Panc1 (cell line): ENCODE measurements at regions not wholly inside any gene's neighbourhood (a gene's known extent, or its start where the extent isn't known, plus 50 kb on each side); places are given as distances from the start of the nearest gene placed in this dataset.

Experiments used
- ATAC-seq: fragments of 200-7000 bp; cut with Tn5 transposase; 2 replicates; pipeline ENCODE4 v1.9.1; 2020; ENCODE audit warnings: mild to moderate bottlenecking, moderate library complexity
- BruUV-seq: library from RNA; stranded (reverse); fragments of 400-500 nt; replicated peaks from 2 replicates; lab custom pipeline; 2021; lab: Mats Ljungman, UMichigan
- CTCF ChIA-PET: fragments of 300-600 bp; sonication (Branson Sonifier 250); formaldehyde crosslinking; loops from one replicate; lab custom pipeline; 2022; ENCODE audit warnings: antibody characterized with exemption; lab: Charles Lee
- POLR2A ChIA-PET: fragments of 300-600 bp; sonication (Branson Sonifier 250); formaldehyde crosslinking; loops from one replicate; lab custom pipeline; 2022; ENCODE audit warnings: antibody characterized with exemption; lab: Charles Lee
- DNase-seq: peaks from one replicate; pipeline ENCODE4 v3.0.0-alpha.2; 2010; ENCODE audit warnings: low read depth, low spot score
- H3K27ac ChIP-seq: 2 replicates; pipeline ENCODE4 v1.5.1; 2011; ENCODE audit warnings: mild to moderate bottlenecking, low read length, inconsistent platforms
- H3K27me3 ChIP-seq: fragments of 200-500 bp; sonication (Bioruptor generic); 2 replicates; pipeline ENCODE4 v1.6.0; 2014; ENCODE audit warnings: low read length, inconsistent platforms; ENCODE audit not compliant: control insufficient read depth, insufficient read depth
- H3K36me3 ChIP-seq: fragments of 200-500 bp; sonication (Bioruptor generic); 2 replicates; pipeline ENCODE4 v1.5.1; 2014; ENCODE audit warnings: inconsistent platforms, mild to moderate bottlenecking, low read length, moderate library complexity; ENCODE audit not compliant: control insufficient read depth, insufficient read depth
- H3K4me1 ChIP-seq: 2 replicates; pipeline ENCODE4 v1.5.1; 2011; ENCODE audit warnings: inconsistent platforms, mild to moderate bottlenecking, low read length, moderate library complexity; ENCODE audit not compliant: control insufficient read depth, insufficient read depth
- H3K4me3 ChIP-seq, 2 experiments: 2 replicates each; pipeline ENCODE4 v1.5.1; 2011 to 2012; ENCODE audit warnings: low read depth in 2 of 2, low read length in 2 of 2, mild to moderate bottlenecking in 2 of 2, inconsistent platforms in 1 of 2, moderate library complexity in 1 of 2
- H3K9me3 ChIP-seq: fragments of 200-500 bp; sonication (Bioruptor generic); 2 replicates; pipeline ENCODE4 v1.5.1; 2014; ENCODE audit warnings: low read depth, mild to moderate bottlenecking, inconsistent platforms, low read length, moderate library complexity; ENCODE audit not compliant: control insufficient read depth, insufficient read depth
- POLR2AphosphoS5 ChIP-seq: IDR thresholded peaks from 2 replicates; pipeline ENCODE4 v1.6.1; 2012; ENCODE audit warnings: mild to moderate bottlenecking, low read depth, low read length, moderate library complexity
- SIN3A ChIP-seq: IDR thresholded peaks from 2 replicates; pipeline ENCODE4 v1.6.1; 2012; ENCODE audit warnings: low read depth, mild to moderate bottlenecking, low read length, moderate library complexity, borderline replicate concordance; ENCODE audit not compliant: insufficient read depth
- TCF7L2 ChIP-seq: IDR thresholded peaks from 2 replicates; pipeline ENCODE4 v1.6.1; 2011; ENCODE audit warnings: mild to moderate bottlenecking, low read depth, low read length, inconsistent platforms
- in situ Hi-C: cut with HindIII; loops from 2 replicates; pipeline ENCODE4 v1.10.0; 2016; ENCODE audit warnings: low sequenced_read_pairs, low pct_unique_long_range_greater_than_20kb
- intact Hi-C: fragments of 100-400 bp; cut with micrococcal nuclease; formaldehyde crosslinking; loops from one replicate; pipeline ENCODE4 v1.10.0; 2022; ENCODE audit not compliant: unreplicated experiment
- TF ChIP-seq, protein P1 (sequence below): fragments of 450-650 bp; IDR thresholded peaks from 2 replicates; pipeline ENCODE4 v1.5.1; 2017; ENCODE audit warnings: mild to moderate bottlenecking
- TF ChIP-seq, protein P2 (sequence below), 2 experiments: IDR thresholded peaks; 2 replicates each; pipeline ENCODE4 v1.6.1; 2011 to 2012; ENCODE audit warnings: low read depth in 2 of 2, control low read depth in 1 of 2, low read length in 1 of 2, mild to moderate bottlenecking in 1 of 2, moderate library complexity in 1 of 2; ENCODE audit not compliant: insufficient read depth in 1 of 2

DNA sequence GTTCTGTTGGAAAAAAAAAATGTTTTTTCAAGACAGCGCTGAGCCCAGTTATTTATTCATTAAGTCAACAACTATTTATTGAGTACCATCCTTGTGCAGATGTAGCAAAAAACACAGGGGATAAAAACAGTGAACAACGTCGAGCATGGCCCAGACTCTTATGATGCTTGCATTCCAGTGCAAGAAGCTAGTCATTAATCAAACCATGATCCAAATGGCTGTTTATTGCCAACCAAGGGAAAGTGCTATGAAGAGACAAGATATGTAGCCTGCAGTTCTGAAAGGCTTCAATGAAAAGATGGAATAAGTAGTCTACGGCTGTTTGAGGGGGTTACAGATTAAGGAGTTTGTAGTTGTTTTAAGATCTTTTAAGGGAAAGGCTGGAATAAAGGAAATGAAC lies 262.3 kb downstream of the NEBL start:
- Histone ChIP-seq H3K9me3 (no peaks in the 10 kb centered on the region), H3K4me1 (no peaks in the 10 kb centered on the region), H3K4me3 (no peak overlapping the region), H3K27ac (no peak overlapping the region), H3K36me3 (no peaks in the 10 kb centered on the region), H3K27me3 (no peaks in the 10 kb centered on the region)
- TF ChIP-seq, protein P1, sequence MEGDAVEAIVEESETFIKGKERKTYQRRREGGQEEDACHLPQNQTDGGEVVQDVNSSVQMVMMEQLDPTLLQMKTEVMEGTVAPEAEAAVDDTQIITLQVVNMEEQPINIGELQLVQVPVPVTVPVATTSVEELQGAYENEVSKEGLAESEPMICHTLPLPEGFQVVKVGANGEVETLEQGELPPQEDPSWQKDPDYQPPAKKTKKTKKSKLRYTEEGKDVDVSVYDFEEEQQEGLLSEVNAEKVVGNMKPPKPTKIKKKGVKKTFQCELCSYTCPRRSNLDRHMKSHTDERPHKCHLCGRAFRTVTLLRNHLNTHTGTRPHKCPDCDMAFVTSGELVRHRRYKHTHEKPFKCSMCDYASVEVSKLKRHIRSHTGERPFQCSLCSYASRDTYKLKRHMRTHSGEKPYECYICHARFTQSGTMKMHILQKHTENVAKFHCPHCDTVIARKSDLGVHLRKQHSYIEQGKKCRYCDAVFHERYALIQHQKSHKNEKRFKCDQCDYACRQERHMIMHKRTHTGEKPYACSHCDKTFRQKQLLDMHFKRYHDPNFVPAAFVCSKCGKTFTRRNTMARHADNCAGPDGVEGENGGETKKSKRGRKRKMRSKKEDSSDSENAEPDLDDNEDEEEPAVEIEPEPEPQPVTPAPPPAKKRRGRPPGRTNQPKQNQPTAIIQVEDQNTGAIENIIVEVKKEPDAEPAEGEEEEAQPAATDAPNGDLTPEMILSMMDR, result no peak
- TF ChIP-seq POLR2AphosphoS5 (no peak), TCF7L2 (no peak), SIN3A (no peak)
- TF ChIP-seq, protein P2, sequence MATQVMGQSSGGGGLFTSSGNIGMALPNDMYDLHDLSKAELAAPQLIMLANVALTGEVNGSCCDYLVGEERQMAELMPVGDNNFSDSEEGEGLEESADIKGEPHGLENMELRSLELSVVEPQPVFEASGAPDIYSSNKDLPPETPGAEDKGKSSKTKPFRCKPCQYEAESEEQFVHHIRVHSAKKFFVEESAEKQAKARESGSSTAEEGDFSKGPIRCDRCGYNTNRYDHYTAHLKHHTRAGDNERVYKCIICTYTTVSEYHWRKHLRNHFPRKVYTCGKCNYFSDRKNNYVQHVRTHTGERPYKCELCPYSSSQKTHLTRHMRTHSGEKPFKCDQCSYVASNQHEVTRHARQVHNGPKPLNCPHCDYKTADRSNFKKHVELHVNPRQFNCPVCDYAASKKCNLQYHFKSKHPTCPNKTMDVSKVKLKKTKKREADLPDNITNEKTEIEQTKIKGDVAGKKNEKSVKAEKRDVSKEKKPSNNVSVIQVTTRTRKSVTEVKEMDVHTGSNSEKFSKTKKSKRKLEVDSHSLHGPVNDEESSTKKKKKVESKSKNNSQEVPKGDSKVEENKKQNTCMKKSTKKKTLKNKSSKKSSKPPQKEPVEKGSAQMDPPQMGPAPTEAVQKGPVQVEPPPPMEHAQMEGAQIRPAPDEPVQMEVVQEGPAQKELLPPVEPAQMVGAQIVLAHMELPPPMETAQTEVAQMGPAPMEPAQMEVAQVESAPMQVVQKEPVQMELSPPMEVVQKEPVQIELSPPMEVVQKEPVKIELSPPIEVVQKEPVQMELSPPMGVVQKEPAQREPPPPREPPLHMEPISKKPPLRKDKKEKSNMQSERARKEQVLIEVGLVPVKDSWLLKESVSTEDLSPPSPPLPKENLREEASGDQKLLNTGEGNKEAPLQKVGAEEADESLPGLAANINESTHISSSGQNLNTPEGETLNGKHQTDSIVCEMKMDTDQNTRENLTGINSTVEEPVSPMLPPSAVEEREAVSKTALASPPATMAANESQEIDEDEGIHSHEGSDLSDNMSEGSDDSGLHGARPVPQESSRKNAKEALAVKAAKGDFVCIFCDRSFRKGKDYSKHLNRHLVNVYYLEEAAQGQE (IDR thresholded peaks at IDR 0.05; ENCODE audit: insufficient read depth in 1 of 2, low read depth in 2 of 2, low read length in 1 of 2), result no peak
- ChIA-PET POLR2A (no interaction called here), CTCF (interaction anchor here (0.7 kb wide), 1 partner anchor 36 kb away, joined by 3 read pairs; no protein-coding TSS in a partner anchor)
- in situ Hi-C loops, result no loop called here
- intact Hi-C loops, result no loop called here
- BruUV-seq, result no TSS peak
- ATAC-seq (no peak), DNase-seq (no peak)

DNA sequence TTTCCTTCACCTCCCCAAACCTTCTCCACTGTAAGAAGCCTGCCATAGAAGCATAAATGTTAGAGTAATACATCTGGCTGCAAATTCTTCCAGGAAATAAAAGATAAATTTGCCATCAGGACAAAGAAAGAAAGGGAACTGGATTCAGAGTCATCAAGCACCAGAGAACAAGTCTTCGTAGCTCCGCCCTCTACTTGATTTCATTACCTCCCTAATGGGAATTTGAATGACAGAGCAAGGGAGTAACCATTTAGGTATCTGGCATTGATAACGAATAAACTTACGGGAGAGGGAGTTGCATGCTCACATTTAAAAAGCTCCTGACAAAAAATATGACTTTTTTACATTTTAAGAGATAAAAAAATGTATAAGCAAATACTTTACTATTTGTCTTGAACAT lies 263.4 kb downstream of the NEBL start:
- Histone ChIP-seq H3K36me3 (no peaks in the 10 kb centered on the region), H3K4me3 (no peak overlapping the region), H3K4me1 (no peaks in the 10 kb centered on the region), H3K27ac (no peak overlapping the region), H3K9me3 (no peaks in the 10 kb centered on the region), H3K27me3 (no peaks in the 10 kb centered on the region)
- TF ChIP-seq, protein P1, result no peak
- TF ChIP-seq, protein P2 (IDR thresholded peaks at IDR 0.05; ENCODE audit: insufficient read depth in 1 of 2, low read depth in 2 of 2, low read length in 1 of 2), result no peak
- TF ChIP-seq POLR2AphosphoS5 (no peak), SIN3A (no peak), TCF7L2 (no peak)
- BruUV-seq, result no TSS peak
- intact Hi-C loops (no loop called here), in situ Hi-C loops (no loop called here)
- DNase-seq, result no peak
- ChIA-PET CTCF (no interaction called here), POLR2A (no interaction called here)
- no peak for ATAC-seq
